HG03045 (cell line): ENCODE measurements at regions not wholly inside any gene's neighbourhood (a gene's known extent, or its start where the extent isn't known, plus 50 kb on each side); places are given as distances from the start of the nearest gene placed in this dataset.

Source experiments
- ATAC-seq: cut with Tn5 transposase; IDR thresholded peaks from one replicate; pipeline ENCODE4 v1.9.1; 2021; ENCODE audit warnings: mild to moderate bottlenecking, moderate library complexity; ENCODE audit not compliant: unreplicated experiment

- ATAC-seq: no peak
Observed at GRCh38 chr2:30367232-30368070, 79.6 kb upstream of the LCLAT1 start.

- ATAC-seq: no peak
Observed at GRCh38 chr2:30368258-30368657, 78.8 kb upstream of the LCLAT1 start.

GRCh38 chr2:30371028-30371689, 75.9 kb upstream of the LCLAT1 start:
- no peak for ATAC-seq

- no peak for ATAC-seq
Observed at GRCh38 chr2:30371772-30372373, 75.2 kb upstream of the LCLAT1 start.

GRCh38 chr2:30372826-30373225, 74.2 kb upstream of the LCLAT1 start:
- no peak for ATAC-seq

- no peak for ATAC-seq
Observed at GRCh38 chr2:30373881-30374302, 73.2 kb upstream of the LCLAT1 start.

- ATAC-seq: no peak
Observed at GRCh38 chr2:30374380-30374779, 72.7 kb upstream of the LCLAT1 start.

- no peak for ATAC-seq
Observed at GRCh38 chr2:30375915-30376314, 71.1 kb upstream of the LCLAT1 start.

GRCh38 chr2:30379481-30379880, 67.6 kb upstream of the LCLAT1 start:
- ATAC-seq: no peak

- ATAC-seq: no peak
Observed at GRCh38 chr2:30380824-30381223, 66.2 kb upstream of the LCLAT1 start.

- ATAC-seq: no peak
Observed at GRCh38 chr2:30382162-30382783, 64.8 kb upstream of the LCLAT1 start.

- no peak for ATAC-seq
Observed at GRCh38 chr2:30382995-30383394, 64.1 kb upstream of the LCLAT1 start.

GRCh38 chr2:30385327-30385726, 61.7 kb upstream of the LCLAT1 start:
- no peak for ATAC-seq

GRCh38 chr2:30392097-30392496, 54.9 kb upstream of the LCLAT1 start:
- no peak for ATAC-seq

GRCh38 chr2:30393510-30393909, 53.5 kb upstream of the LCLAT1 start:
- no peak for ATAC-seq

- no peak for ATAC-seq
Observed at GRCh38 chr2:30394096-30394495, 53.0 kb upstream of the LCLAT1 start.

- no peak for ATAC-seq
Observed at GRCh38 chr2:30396436-30397232, 50.4 kb upstream of the LCLAT1 start.
